ENCODE measurements at regions not wholly inside any gene's neighbourhood (a gene's known extent, or its start where the extent isn't known, plus 50 kb on each side); places are given as distances from the start of the nearest gene placed in this dataset.

- TF ChIP-seq POLR2AphosphoS5 (IDR thresholded peaks at IDR 0.05) (no peak), CTCF (IDR thresholded peaks at IDR 0.05) (no peak)
Measured at GRCh38 chr7:31444196-31444595, 69.7 kb upstream of the ITPRID1 start.
